GM23338 (cell line): ENCODE measurements at regions not wholly inside any gene's neighbourhood (a gene's known extent, or its start where the extent isn't known, plus 50 kb on each side); places are given as distances from the start of the nearest gene placed in this dataset. TPM values are rescaled to one million over a fixed set of nuclear protein-coding genes. Genes with fewer than 3 reads are reported as not detected.
"Not testable (repeated sequence)": the region's sequence is repeated elsewhere in the genome, so short reads cannot be mapped to it uniquely, and the experiment has no call there.

Source experiments
- ATAC-seq: fragments of 200-7000 bp; cut with Tn5 transposase; 3 replicates; pipeline ENCODE4 v1.9.1; 2020
- DNase-seq: peaks from one replicate; pipeline ENCODE4 v3.0.0-alpha.2; 2015; ENCODE audit warnings: low spot score
- H2AFZ ChIP-seq: fragments of 200-600 bp; sonication (generic); 2 replicates; pipeline ENCODE4 v1.8.0; 2016; ENCODE audit warnings: antibody characterized with exemption, mild to moderate bottlenecking, moderate library complexity
- H3F3A ChIP-seq: fragments of 200-600 bp; sonication (generic); replicated peaks from 2 replicates; pipeline ENCODE4 v1.8.0; 2017; ENCODE audit warnings: antibody characterized with exemption, mixed run types, low read depth
- H3K27ac ChIP-seq: fragments of 200-600 bp; sonication (generic); 2 replicates; pipeline ENCODE4 v1.6.1; 2016; ENCODE audit warnings: low read depth
- H3K27me3 ChIP-seq: fragments of 200-600 bp; sonication (generic); 2 replicates; pipeline ENCODE4 v1.8.0; 2016; ENCODE audit warnings: mild to moderate bottlenecking, mixed run types, moderate library complexity; ENCODE audit not compliant: insufficient read depth
- H3K36me3 ChIP-seq: fragments of 200-600 bp; sonication (generic); 2 replicates; pipeline ENCODE4 v1.8.0; 2016; ENCODE audit warnings: mild to moderate bottlenecking; ENCODE audit not compliant: insufficient read depth
- H3K4me1 ChIP-seq: fragments of 200-600 bp; sonication (generic); 2 replicates; pipeline ENCODE4 v1.8.0; 2016; ENCODE audit warnings: mild to moderate bottlenecking, moderate library complexity; ENCODE audit not compliant: insufficient read depth
- H3K4me2 ChIP-seq: fragments of 200-600 bp; sonication (generic); 2 replicates; pipeline ENCODE4 v1.7.1; 2017; ENCODE audit warnings: mixed run types
- H3K4me3 ChIP-seq: fragments of 200-600 bp; sonication (generic); 2 replicates; pipeline ENCODE4 v1.6.1; 2016; ENCODE audit warnings: mixed run types
- H3K79me2 ChIP-seq: fragments of 200-600 bp; sonication (generic); replicated peaks from 2 replicates; pipeline ENCODE4 v1.8.0; 2017; ENCODE audit warnings: mild to moderate bottlenecking; ENCODE audit not compliant: insufficient read depth
- H3K9me2 ChIP-seq: fragments of 200-600 bp; sonication (generic); 2 replicates; pipeline ENCODE4 v1.8.0; 2017; ENCODE audit not compliant: insufficient read depth
- H4K20me1 ChIP-seq: fragments of 200-600 bp; sonication (generic); replicated peaks from 2 replicates; pipeline ENCODE4 v1.8.0; 2017; ENCODE audit warnings: mild to moderate bottlenecking; ENCODE audit not compliant: insufficient read depth
- H3K27ac Mint-ChIP-seq: 2 replicates; pipeline ENCODE4 v1.8.0; 2020; ENCODE audit warnings: inconsistent platforms, mild to moderate bottlenecking, moderate library complexity, mixed read lengths
- H3K27me3 Mint-ChIP-seq: 3 replicates; pipeline ENCODE4 v1.8.0; 2022; ENCODE audit warnings: low read depth, mild to moderate bottlenecking, moderate library complexity, mixed read lengths, inconsistent platforms; ENCODE audit not compliant: insufficient read depth, poor library complexity
- H3K36me3 Mint-ChIP-seq: 3 replicates; pipeline ENCODE4 v1.8.0; 2021; ENCODE audit warnings: low read depth, mild to moderate bottlenecking, inconsistent platforms, moderate library complexity, mixed read lengths
- H3K4me1 Mint-ChIP-seq: 3 replicates; pipeline ENCODE4 v1.8.0; 2020; ENCODE audit warnings: mild to moderate bottlenecking, inconsistent platforms, mixed read lengths
- H3K4me3 Mint-ChIP-seq: 3 replicates; pipeline ENCODE4 v1.8.0; 2021; ENCODE audit warnings: moderate library complexity, mild to moderate bottlenecking, inconsistent platforms, mixed read lengths
- H3K9me3 Mint-ChIP-seq: 3 replicates; pipeline ENCODE4 v1.8.0; 2020; ENCODE audit warnings: moderate library complexity, mild to moderate bottlenecking, inconsistent platforms, mixed read lengths
- microRNA-seq: library from miRNA; unstranded; fragments of <30 nt; microRNA quantifications from one replicate; pipeline ENCODE4, GENCODE V29; 2017
- small RNA-seq: library from RNA; depleted of rRNA; stranded (forward); fragments of <200 nt; gene quantifications from one replicate; pipeline ENCODE3, GENCODE V24; 2014; ENCODE audit warnings: low replicate concordance

GRCh38 chr5:1575991-1576714 is 52.4 kb upstream of the LPCAT1 start:
- H3K79me2 ChIP-seq, H3K4me2 ChIP-seq, H3K27ac ChIP-seq, H3K27me3 ChIP-seq, H3K9me2 ChIP-seq, DNase-seq, ATAC-seq, H3K36me3 ChIP-seq, H2AFZ ChIP-seq, H3F3A ChIP-seq, H4K20me1 ChIP-seq, H3K27ac Mint-ChIP-seq, H3K4me3 ChIP-seq, H3K4me3 Mint-ChIP-seq, H3K4me1 Mint-ChIP-seq, H3K27me3 Mint-ChIP-seq, H3K4me1 ChIP-seq: not testable (repeated sequence)
- H3K9me3 Mint-ChIP-seq = peaks cover 25% of the 10 kb centered on the region
- peaks cover 58% of the 10 kb centered on the region for H3K36me3 Mint-ChIP-seq

- not testable (repeated sequence) for H3K27ac Mint-ChIP-seq, H2AFZ ChIP-seq, H3K9me2 ChIP-seq, H3K27me3 ChIP-seq, H3K4me1 ChIP-seq, H3K27ac ChIP-seq, H3K36me3 ChIP-seq, H3K27me3 Mint-ChIP-seq, H3K79me2 ChIP-seq, H3K4me1 Mint-ChIP-seq, H4K20me1 ChIP-seq, H3K4me3 Mint-ChIP-seq, H3F3A ChIP-seq, ATAC-seq, H3K4me3 ChIP-seq, DNase-seq, H3K4me2 ChIP-seq
- Mint-ChIP-seq H3K36me3 (peaks cover 58% of the 10 kb centered on the region), H3K9me3 (peaks cover 31% of the 10 kb centered on the region)
Measured at GRCh38 chr5:1575491-1575890, 51.7 kb upstream of the LPCAT1 start.

GRCh38 chr5:1574023-1574318 is 50.2 kb upstream of the LPCAT1 start:
- peaks cover 36% of the 10 kb centered on the region for H3K9me3 Mint-ChIP-seq
- peaks cover 53% of the 10 kb centered on the region for H3K36me3 Mint-ChIP-seq
- H4K20me1 ChIP-seq, H3K27ac ChIP-seq, H3K27me3 Mint-ChIP-seq, H3K36me3 ChIP-seq, H3K4me2 ChIP-seq, ATAC-seq, DNase-seq, H3K27ac Mint-ChIP-seq, H3K4me1 ChIP-seq, H3K79me2 ChIP-seq, H3K4me3 ChIP-seq, H2AFZ ChIP-seq, H3K27me3 ChIP-seq, H3K4me3 Mint-ChIP-seq, H3K9me2 ChIP-seq, H3K4me1 Mint-ChIP-seq, H3F3A ChIP-seq: not testable (repeated sequence)

- not testable (repeated sequence) for H3K27me3 Mint-ChIP-seq, H3K4me3 Mint-ChIP-seq, H3K79me2 ChIP-seq, H4K20me1 ChIP-seq, H3K4me3 ChIP-seq, H3F3A ChIP-seq, H3K27ac ChIP-seq, H3K27me3 ChIP-seq, ATAC-seq, H3K4me1 ChIP-seq, DNase-seq, H3K9me2 ChIP-seq, H3K36me3 ChIP-seq, H3K4me1 Mint-ChIP-seq, H3K4me2 ChIP-seq, H2AFZ ChIP-seq
- Mint-ChIP-seq H3K36me3 (peaks cover 47% of the 10 kb centered on the region), H3K27ac (peak overlapping the region; percentile 17; the same call in 1 of the 2 replicates), H3K9me3 (peaks cover 30% of the 10 kb centered on the region)
Measured at GRCh38 chr5:1573217-1574022, 49.7 kb upstream of the LPCAT1 start.

Small RNAs in the stretch of these regions (microRNA-seq; reads per million reads assigned to microRNA genes)
- gene MIR4277 = not detected

Small RNAs in the stretch of these regions (small RNA-seq; reads per million reads assigned to genes)
- not detected for gene AC091849.1
- not detected for gene MIR4277
